ENCODE measurements at regions not wholly inside any gene's neighbourhood (a gene's known extent, or its start where the extent isn't known, plus 50 kb on each side); places are given as distances from the start of the nearest gene placed in this dataset.

DNA sequence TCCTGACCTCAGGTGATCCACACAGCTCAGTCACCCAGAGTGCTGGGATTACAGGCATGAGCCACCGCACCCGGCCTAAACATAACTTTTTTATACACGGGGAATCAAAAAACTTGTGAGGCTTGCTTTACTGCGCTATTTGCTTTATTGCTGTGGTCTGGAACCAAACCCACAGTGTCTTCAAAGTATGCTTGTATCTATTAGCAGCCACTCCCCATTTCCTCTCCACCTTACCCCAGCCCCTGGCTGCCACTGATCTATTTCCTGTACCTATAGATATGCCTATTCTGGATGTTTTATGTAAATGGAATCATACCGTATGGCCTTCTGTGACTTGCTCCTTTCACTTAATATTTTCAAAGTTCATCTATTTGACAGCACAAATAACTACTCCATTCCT is 233.4 kb downstream of the BMP4 start:
- no peak overlapping the region for H3K9ac ChIP-seq (ENCODE audit: low read length)
- H3F3A ChIP-seq (ENCODE audit: insufficient read depth): no peaks in the 10 kb centered on the region
- no peaks in the 10 kb centered on the region for H3K9me2 ChIP-seq (replicated peaks; ENCODE audit: insufficient read depth, low read length)
- H2AFZ ChIP-seq (ENCODE audit: low read depth, low read length, severe bottlenecking): no peak overlapping the region
- H3K27me3 ChIP-seq (ENCODE audit: low read length): no peaks in the 10 kb centered on the region
- TF ChIP-seq, protein P1, sequence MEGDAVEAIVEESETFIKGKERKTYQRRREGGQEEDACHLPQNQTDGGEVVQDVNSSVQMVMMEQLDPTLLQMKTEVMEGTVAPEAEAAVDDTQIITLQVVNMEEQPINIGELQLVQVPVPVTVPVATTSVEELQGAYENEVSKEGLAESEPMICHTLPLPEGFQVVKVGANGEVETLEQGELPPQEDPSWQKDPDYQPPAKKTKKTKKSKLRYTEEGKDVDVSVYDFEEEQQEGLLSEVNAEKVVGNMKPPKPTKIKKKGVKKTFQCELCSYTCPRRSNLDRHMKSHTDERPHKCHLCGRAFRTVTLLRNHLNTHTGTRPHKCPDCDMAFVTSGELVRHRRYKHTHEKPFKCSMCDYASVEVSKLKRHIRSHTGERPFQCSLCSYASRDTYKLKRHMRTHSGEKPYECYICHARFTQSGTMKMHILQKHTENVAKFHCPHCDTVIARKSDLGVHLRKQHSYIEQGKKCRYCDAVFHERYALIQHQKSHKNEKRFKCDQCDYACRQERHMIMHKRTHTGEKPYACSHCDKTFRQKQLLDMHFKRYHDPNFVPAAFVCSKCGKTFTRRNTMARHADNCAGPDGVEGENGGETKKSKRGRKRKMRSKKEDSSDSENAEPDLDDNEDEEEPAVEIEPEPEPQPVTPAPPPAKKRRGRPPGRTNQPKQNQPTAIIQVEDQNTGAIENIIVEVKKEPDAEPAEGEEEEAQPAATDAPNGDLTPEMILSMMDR (IDR thresholded peaks at IDR 0.05; ENCODE audit: insufficient read depth, low read length, poor library complexity, severe bottlenecking): no peak
- no peak for TF ChIP-seq EZH2phosphoT487 (conservative IDR thresholded peaks at IDR 0.05; ENCODE audit: low read length)
- no peaks in the 10 kb centered on the region for H3K36me3 ChIP-seq (ENCODE audit: low read length)
- no peak overlapping the region for H3K4me2 ChIP-seq (ENCODE audit: low read depth, low read length, poor library complexity, severe bottlenecking)
- no peaks in the 10 kb centered on the region; the same call in 1 of the 2 replicates for H3K9me3 ChIP-seq (ENCODE audit: insufficient read depth, low read length)
- H3K4me3 ChIP-seq (ENCODE audit: insufficient read depth, low read length, poor library complexity, severe bottlenecking): no peak overlapping the region
- no peaks in the 10 kb centered on the region for H3K79me2 ChIP-seq (ENCODE audit: insufficient read depth, low read length)
- H3K27ac ChIP-seq (ENCODE audit: low read depth, low read length): no peak overlapping the region
- H4K20me1 ChIP-seq (ENCODE audit: low read depth, low read length): no peaks in the 10 kb centered on the region

DNA sequence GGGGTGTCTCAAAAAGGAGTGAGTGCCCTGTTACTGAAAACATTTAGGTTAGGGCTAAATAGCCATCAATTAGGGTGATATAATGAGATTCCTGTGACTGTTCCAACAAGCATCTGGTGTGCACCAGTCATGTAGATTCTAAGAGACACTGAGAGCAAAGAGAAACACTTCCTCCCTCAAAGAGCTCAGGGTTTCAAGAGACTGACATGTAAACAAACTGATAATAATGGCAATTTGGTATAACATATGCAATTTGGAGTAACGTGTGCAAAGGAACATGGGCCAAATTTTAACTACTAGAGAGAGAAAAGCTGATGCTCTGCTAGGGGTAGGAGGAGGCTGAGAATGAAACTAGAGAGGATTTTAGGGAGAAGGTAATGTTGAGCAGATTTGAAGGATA is 237.1 kb downstream of the BMP4 start:
- H3K27me3 ChIP-seq (ENCODE audit: low read length): no peaks in the 10 kb centered on the region
- H3K4me3 ChIP-seq (ENCODE audit: insufficient read depth, low read length, poor library complexity, severe bottlenecking): no peak overlapping the region
- no peak overlapping the region for H3K9ac ChIP-seq (ENCODE audit: low read length)
- H3K9me2 ChIP-seq (replicated peaks; ENCODE audit: insufficient read depth, low read length): no peaks in the 10 kb centered on the region
- TF ChIP-seq, protein P1 (IDR thresholded peaks at IDR 0.05; ENCODE audit: insufficient read depth, low read length, poor library complexity, severe bottlenecking): no peak
- TF ChIP-seq EZH2phosphoT487 (conservative IDR thresholded peaks at IDR 0.05; ENCODE audit: low read length): no peak
- H2AFZ ChIP-seq (ENCODE audit: low read depth, low read length, severe bottlenecking): no peak overlapping the region
- no peaks in the 10 kb centered on the region; the same call in 1 of the 2 replicates for H3K9me3 ChIP-seq (ENCODE audit: insufficient read depth, low read length)
- H4K20me1 ChIP-seq (ENCODE audit: low read depth, low read length): no peaks in the 10 kb centered on the region
- no peaks in the 10 kb centered on the region for H3K36me3 ChIP-seq (ENCODE audit: low read length)
- no peaks in the 10 kb centered on the region for H3K79me2 ChIP-seq (ENCODE audit: insufficient read depth, low read length)
- no peak overlapping the region for H3K27ac ChIP-seq (ENCODE audit: low read depth, low read length)
- H3F3A ChIP-seq (ENCODE audit: insufficient read depth): no peaks in the 10 kb centered on the region
- H3K4me2 ChIP-seq (ENCODE audit: low read depth, low read length, poor library complexity, severe bottlenecking): no peak overlapping the region

DNA sequence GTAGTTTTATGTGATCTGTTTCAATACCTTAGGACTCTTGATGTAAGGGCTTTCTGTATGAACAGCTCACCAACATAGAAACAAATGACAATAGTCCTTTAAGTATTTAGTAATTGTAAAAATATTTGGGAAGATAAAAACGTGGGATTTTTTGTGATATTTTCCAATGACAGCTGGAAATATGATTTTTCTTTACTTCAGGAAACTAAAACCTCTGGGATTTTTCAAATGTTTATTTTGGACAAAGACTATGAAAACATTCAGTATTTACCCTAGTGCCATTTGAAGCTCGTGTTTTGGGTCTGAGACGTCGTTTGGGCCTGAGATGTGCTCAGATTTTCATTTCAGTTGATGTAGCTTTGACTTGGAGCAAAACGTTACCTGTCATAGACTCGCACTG is 240.0 kb downstream of the BMP4 start:
- Histone ChIP-seq H3K36me3 (ENCODE audit: low read length) (no peaks in the 10 kb centered on the region), H3F3A (ENCODE audit: insufficient read depth) (no peaks in the 10 kb centered on the region), H3K9me2 (replicated peaks; ENCODE audit: insufficient read depth, low read length) (no peaks in the 10 kb centered on the region), H3K9me3 (ENCODE audit: insufficient read depth, low read length) (no peaks in the 10 kb centered on the region), H3K9ac (ENCODE audit: low read length) (no peak overlapping the region), H3K79me2 (ENCODE audit: insufficient read depth, low read length) (no peaks in the 10 kb centered on the region), H3K4me2 (ENCODE audit: low read depth, low read length, poor library complexity, severe bottlenecking) (no peak overlapping the region), H3K27ac (ENCODE audit: low read depth, low read length) (no peak overlapping the region), H3K27me3 (ENCODE audit: low read length) (no peaks in the 10 kb centered on the region), H3K4me3 (ENCODE audit: insufficient read depth, low read length, poor library complexity, severe bottlenecking) (no peak overlapping the region), H2AFZ (ENCODE audit: low read depth, low read length, severe bottlenecking) (no peak overlapping the region), H4K20me1 (ENCODE audit: low read depth, low read length) (no peaks in the 10 kb centered on the region)
- TF ChIP-seq, protein P1 (IDR thresholded peaks at IDR 0.05; ENCODE audit: insufficient read depth, low read length, poor library complexity, severe bottlenecking): no peak
- no peak for TF ChIP-seq EZH2phosphoT487 (conservative IDR thresholded peaks at IDR 0.05; ENCODE audit: low read length)

Data from SU-DHL-6 (cell line).